Activated CD4-positive, alpha-beta T cell treated with anti-CD3 and anti-CD28 coated beads, Interleukin-2, amount 10 ng/mL, durations not matched to agents 7 days and 5 days (primary cell): ENCODE measurements at regions not wholly inside any gene's neighbourhood (a gene's known extent, or its start where the extent isn't known, plus 50 kb on each side); places are given as distances from the start of the nearest gene placed in this dataset.
"Not testable (repeated sequence)": the region's sequence is repeated elsewhere in the genome, so short reads cannot be mapped to it uniquely, and the experiment has no call there.

Experiments
- CTCF ChIA-PET: fragments of 350-600 bp; sonication (Branson Sonifier 250); formaldehyde crosslinking; loops from one replicate; lab custom pipeline; 2021; ENCODE audit warnings: antibody characterized with exemption; lab: Charles Lee
- POLR2A ChIA-PET: fragments of 350-600 bp; sonication (Branson Sonifier 250); formaldehyde crosslinking; loops from one replicate; lab custom pipeline; 2021; ENCODE audit warnings: antibody characterized with exemption; lab: Charles Lee
- DNase-seq: peaks from one replicate; pipeline ENCODE4 v3.0.0-alpha.2; 2020
- H3K27ac Mint-ChIP-seq: one replicate; pipeline ENCODE4 v1.8.0; 2021; ENCODE audit warnings: mild to moderate bottlenecking, moderate library complexity, mixed read lengths
- H3K27me3 Mint-ChIP-seq: one replicate; pipeline ENCODE4 v1.8.0; 2021; ENCODE audit warnings: mixed read lengths
- H3K36me3 Mint-ChIP-seq: one replicate; pipeline ENCODE4 v1.8.0; 2021; ENCODE audit warnings: low read depth, mixed read lengths
- H3K4me1 Mint-ChIP-seq: one replicate; pipeline ENCODE4 v1.8.0; 2021; ENCODE audit warnings: mixed read lengths
- H3K4me3 Mint-ChIP-seq: one replicate; pipeline ENCODE4 v1.8.0; 2021; ENCODE audit warnings: mild to moderate bottlenecking, moderate library complexity, mixed read lengths
- H3K9me3 Mint-ChIP-seq: one replicate; pipeline ENCODE4 v1.8.0; 2021; ENCODE audit warnings: mixed read lengths

DNA sequence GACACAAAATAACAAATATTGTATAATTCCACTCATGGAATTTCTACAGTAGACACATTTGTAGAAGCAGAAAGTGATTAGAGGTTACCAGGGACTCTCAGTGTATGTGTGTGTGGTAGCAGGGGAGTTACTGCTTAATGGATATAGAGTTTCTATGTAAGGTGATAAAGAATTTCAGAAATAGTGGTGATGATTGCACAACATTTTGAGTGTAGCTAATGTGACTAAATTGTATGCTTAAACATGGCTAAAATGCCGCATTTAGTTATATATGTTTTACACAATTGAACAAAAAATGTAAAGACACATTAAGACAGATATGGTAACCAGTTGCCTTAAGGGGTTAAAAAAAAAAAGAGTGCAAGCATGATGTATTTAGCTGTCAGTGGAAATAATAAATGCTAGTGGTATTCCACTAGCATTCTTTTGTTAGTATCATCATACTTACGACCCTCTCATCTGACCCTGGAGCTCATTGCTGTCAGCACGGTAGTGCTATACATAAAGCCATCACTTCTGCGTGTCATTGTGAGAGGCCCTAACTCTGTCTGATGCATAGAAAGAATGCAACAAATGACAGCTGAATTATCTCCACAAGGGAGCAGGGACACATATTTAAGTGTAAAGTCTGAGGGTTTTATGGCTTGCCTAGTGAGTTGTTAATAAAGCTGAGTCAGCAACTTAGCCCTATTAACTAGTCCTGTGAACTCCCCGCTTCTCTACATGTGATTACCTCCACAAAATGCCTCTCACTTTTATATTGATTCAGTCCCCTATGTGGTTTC lies 134.1 kb upstream of the RXFP2 start:
- H3K36me3 Mint-ChIP-seq: no peaks in the 10 kb centered on the region
- no peak overlapping the region for H3K27ac Mint-ChIP-seq
- CTCF ChIA-PET: interaction anchor here (0.6 kb wide), 1 partner anchor 58 kb away, joined by 3 read pairs; no protein-coding TSS in a partner anchor
- H3K9me3 Mint-ChIP-seq: no peaks in the 10 kb centered on the region
- H3K4me3 Mint-ChIP-seq: no peak overlapping the region
- H3K27me3 Mint-ChIP-seq: no peaks in the 10 kb centered on the region
- DNase-seq: no peak
- H3K4me1 Mint-ChIP-seq: no peaks in the 10 kb centered on the region
- POLR2A ChIA-PET: no interaction called here

DNA sequence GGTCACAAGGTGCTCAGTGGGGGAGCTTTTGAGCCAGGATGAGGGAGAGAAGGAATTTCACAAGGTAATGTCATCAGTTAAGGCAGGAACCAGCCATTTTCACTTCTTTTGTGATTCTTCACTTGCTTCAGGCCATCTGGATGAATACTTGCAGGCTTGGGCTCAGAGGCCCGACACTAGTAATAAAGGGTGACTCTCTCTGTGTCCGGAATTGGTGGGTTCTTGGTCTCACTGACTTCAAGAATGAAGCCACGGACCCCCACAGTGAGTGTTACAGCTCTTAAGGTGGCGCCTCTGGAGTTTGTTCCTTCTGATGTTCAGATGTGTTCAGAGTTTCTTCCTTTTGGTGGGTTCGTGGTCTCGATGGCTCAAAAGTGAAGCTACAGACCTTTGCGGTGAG lies 131.8 kb upstream of the RXFP2 start:
- H3K27ac Mint-ChIP-seq, H3K9me3 Mint-ChIP-seq, H3K27me3 Mint-ChIP-seq, H3K4me3 Mint-ChIP-seq, H3K36me3 Mint-ChIP-seq, POLR2A ChIA-PET, H3K4me1 Mint-ChIP-seq, DNase-seq: not testable (repeated sequence)
- CTCF ChIA-PET: interaction anchor here (0.6 kb wide), 1 partner anchor 20 kb away, joined by 4 read pairs; no protein-coding TSS in a partner anchor

DNA sequence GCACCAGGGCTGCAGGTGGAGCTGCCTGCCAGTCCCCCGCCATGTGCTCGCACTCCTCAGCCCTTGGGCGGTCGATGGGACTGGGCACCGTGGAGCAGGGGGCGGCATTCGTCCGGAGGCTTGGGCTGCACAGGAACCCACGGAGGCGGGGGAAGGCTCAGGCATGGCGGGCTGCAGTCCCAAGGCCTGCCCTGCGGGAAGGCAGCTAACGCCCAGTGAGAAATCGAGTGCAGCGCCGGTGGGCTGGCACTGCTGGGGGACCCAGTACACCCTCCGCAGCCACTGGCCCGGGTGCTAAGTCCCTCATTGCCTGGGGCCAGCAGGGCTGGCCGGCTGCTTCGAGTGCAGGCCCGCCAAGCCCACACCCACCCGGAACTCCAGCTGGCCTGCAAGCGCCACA lies 130.5 kb upstream of the RXFP2 start:
- POLR2A ChIA-PET, H3K4me3 Mint-ChIP-seq, H3K27ac Mint-ChIP-seq, H3K27me3 Mint-ChIP-seq, H3K36me3 Mint-ChIP-seq, DNase-seq, CTCF ChIA-PET, H3K9me3 Mint-ChIP-seq, H3K4me1 Mint-ChIP-seq: not testable (repeated sequence)

GRCh38 chr13:31610270-31610998 lies 128.9 kb upstream of the RXFP2 start:
- DNase-seq: no peak
- Mint-ChIP-seq H3K27ac (no peak overlapping the region), H3K27me3 (no peaks in the 10 kb centered on the region), H3K4me3 (no peak overlapping the region), H3K4me1 (no peaks in the 10 kb centered on the region), H3K9me3 (no peaks in the 10 kb centered on the region), H3K36me3 (no peaks in the 10 kb centered on the region)
- POLR2A ChIA-PET: no interaction called here
- CTCF ChIA-PET: no interaction called here

- ChIA-PET CTCF (no interaction called here), POLR2A (no interaction called here)
- H3K9me3 Mint-ChIP-seq: no peaks in the 10 kb centered on the region
- no peaks in the 10 kb centered on the region for H3K4me1 Mint-ChIP-seq
- H3K36me3 Mint-ChIP-seq: no peaks in the 10 kb centered on the region
- no peak for DNase-seq
- no peak overlapping the region for H3K27ac Mint-ChIP-seq
- H3K4me3 Mint-ChIP-seq: no peak overlapping the region
- no peaks in the 10 kb centered on the region for H3K27me3 Mint-ChIP-seq
Observed at GRCh38 chr13:31611214-31611613, 128.1 kb upstream of the RXFP2 start.

DNA sequence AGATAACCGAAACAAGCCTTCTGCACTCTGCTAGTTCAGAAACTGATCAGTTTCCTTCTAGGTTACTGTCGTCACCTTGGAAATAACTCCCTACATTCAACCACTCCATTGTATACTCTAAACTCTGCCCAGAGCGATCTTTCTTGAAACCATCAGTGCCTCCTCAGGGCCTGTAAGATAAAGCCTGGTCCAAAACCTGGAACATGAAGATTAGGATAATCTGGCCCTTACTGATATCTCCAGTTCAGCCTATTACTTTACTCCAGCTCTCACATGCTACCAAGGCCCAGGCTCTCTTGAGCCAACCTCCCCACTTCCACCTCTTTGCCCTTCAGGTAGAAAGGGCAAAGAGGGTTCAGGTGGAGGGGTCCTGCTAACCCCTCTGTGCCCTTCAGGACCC lies 125.3 kb upstream of the RXFP2 start:
- Mint-ChIP-seq H3K9me3 (no peaks in the 10 kb centered on the region), H3K4me1 (no peaks in the 10 kb centered on the region), H3K27me3 (no peaks in the 10 kb centered on the region), H3K4me3 (no peak overlapping the region), H3K27ac (no peak overlapping the region), H3K36me3 (no peaks in the 10 kb centered on the region)
- ChIA-PET POLR2A (no interaction called here), CTCF (no interaction called here)
- DNase-seq: no peak

DNA sequence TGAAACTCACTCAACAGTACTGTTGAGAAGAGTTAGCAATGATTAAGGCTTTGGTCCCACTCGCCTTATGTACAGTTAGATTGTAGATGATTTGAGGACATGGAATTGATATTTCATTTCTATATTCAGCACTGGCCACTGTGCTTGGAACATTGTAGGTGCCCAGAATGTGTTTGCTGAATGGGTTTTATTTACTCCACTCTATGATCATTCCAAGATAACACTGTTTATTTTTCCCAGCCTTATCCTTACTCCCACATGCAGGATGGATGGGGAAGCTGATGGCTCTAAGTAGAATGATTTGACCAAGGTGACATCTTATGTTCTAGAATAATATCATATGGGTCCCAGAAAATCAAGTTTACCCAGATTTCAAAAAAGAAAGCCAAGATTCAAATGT lies 124.6 kb upstream of the RXFP2 start:
- Mint-ChIP-seq H3K27me3 (no peaks in the 10 kb centered on the region), H3K36me3 (no peaks in the 10 kb centered on the region), H3K27ac (no peak overlapping the region), H3K4me3 (no peak overlapping the region), H3K9me3 (no peaks in the 10 kb centered on the region), H3K4me1 (no peaks in the 10 kb centered on the region)
- POLR2A ChIA-PET: no interaction called here
- DNase-seq: no peak
- CTCF ChIA-PET: no interaction called here

DNA sequence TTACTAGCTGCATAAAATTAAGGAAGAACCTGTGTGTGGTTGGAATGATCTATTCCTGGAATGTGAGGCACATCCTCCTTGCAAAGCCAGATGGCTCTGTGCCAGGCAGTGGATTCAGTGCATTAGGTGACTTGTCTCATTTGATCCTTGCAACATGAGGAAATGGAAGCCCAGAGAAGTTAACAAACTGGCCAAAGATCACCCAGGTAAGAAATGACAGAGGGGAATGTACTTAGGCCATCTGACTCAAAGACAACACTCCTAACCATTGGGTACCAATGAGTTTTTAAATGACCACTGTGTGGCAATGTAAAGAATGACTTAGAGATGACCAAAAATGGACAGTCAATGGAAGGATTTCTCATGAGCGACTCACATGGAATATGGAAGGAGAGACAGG lies 114.2 kb upstream of the RXFP2 start:
- CTCF ChIA-PET: no interaction called here
- no peak for DNase-seq
- Mint-ChIP-seq H3K36me3 (no peaks in the 10 kb centered on the region), H3K27ac (no peak overlapping the region), H3K4me1 (no peaks in the 10 kb centered on the region), H3K4me3 (no peak overlapping the region), H3K27me3 (peaks cover 5% of the 10 kb centered on the region), H3K9me3 (no peaks in the 10 kb centered on the region)
- POLR2A ChIA-PET: no interaction called here

DNA sequence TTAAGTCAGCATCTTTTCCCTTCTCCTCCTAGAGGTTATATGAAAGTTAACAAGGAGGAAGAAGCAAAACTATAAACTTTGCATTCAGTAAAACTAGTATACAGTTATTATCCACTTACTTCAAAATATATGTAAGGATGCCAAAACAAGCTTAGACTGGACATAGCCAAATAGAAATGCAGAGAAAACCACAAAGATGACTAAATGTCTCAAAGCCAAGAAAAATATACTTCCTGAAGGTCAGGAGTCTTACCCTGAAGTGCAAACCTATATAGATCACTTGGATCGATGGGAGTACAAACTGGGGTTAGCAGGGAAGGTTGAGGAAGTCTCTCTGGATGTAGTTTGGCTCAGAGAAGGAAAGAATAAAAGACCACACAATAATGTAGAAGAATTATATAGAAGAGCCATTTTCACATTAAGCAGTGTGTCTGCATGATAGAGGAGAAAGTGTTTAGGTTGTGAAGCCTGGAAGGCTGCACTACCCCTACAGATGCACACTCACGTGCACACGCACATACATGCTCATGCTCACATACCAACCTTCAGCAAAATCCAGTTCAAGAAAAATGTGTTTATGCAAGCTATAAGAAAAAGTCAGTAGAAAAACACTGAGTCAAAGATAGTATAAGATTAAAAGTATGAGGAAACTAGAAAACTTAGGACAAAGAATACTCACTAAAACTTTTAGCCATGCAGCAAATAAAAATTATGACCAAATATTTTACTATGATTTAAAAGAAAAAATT lies 112.1 kb upstream of the RXFP2 start:
- Mint-ChIP-seq H3K27me3 (peaks cover 1% of the 10 kb centered on the region), H3K36me3 (no peaks in the 10 kb centered on the region), H3K4me3 (no peak overlapping the region), H3K9me3 (no peaks in the 10 kb centered on the region), H3K4me1 (no peaks in the 10 kb centered on the region), H3K27ac (no peak overlapping the region)
- CTCF ChIA-PET: no interaction called here
- DNase-seq: no peak
- POLR2A ChIA-PET: no interaction called here

DNA sequence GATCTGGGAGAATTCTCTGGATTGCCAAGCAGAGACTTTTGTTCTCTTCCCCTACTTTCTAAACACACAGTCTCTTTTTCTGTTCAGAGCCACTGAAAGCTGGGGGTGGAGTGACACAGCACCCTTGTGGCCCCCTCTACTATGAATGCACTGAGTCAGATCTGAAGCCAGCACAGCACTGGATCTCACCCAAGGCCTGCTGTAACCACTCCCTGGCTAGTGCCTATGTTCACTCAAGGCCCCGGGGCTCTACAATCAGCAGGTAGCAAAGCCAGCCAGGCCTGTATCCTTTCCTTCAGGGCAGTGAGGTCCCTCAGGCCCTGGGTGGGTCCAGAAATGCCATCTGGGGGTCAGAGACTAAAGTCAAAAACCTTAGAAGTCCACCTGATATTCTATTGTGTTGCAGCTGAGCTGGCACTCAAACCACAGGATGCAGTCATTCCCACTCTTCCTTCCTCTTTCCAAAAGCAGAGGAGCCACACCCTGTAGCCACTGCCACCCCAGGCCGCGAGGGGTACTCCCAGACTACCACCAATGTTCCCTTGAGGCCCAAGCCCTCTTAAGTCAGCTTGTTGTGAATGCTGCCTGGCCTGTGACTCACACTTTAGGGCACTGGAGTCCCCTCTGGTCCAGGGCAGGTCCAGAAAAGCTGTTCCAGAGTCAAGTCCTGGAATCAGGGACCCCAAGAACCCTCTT lies 110.1 kb upstream of the RXFP2 start:
- no peak overlapping the region for H3K27ac Mint-ChIP-seq
- POLR2A ChIA-PET: no interaction called here
- no peak overlapping the region for H3K4me3 Mint-ChIP-seq
- no peaks in the 10 kb centered on the region for H3K27me3 Mint-ChIP-seq
- no peaks in the 10 kb centered on the region for H3K9me3 Mint-ChIP-seq
- CTCF ChIA-PET: no interaction called here
- H3K4me1 Mint-ChIP-seq: no peaks in the 10 kb centered on the region
- H3K36me3 Mint-ChIP-seq: no peaks in the 10 kb centered on the region
- DNase-seq: no peak

- Mint-ChIP-seq H3K9me3 (peaks cover 2% of the 10 kb centered on the region), H3K4me1 (no peaks in the 10 kb centered on the region), H3K27ac (no peak overlapping the region), H3K27me3 (no peaks in the 10 kb centered on the region), H3K36me3 (no peaks in the 10 kb centered on the region), H3K4me3 (no peak overlapping the region)
- DNase-seq: no peak
- CTCF ChIA-PET: interaction anchor here (1.0 kb wide), 1 partner anchor 15 kb away, joined by 3 read pairs; no protein-coding TSS in a partner anchor
- POLR2A ChIA-PET: no interaction called here
Observed at GRCh38 chr13:31631071-31631470, 108.3 kb upstream of the RXFP2 start.

DNA sequence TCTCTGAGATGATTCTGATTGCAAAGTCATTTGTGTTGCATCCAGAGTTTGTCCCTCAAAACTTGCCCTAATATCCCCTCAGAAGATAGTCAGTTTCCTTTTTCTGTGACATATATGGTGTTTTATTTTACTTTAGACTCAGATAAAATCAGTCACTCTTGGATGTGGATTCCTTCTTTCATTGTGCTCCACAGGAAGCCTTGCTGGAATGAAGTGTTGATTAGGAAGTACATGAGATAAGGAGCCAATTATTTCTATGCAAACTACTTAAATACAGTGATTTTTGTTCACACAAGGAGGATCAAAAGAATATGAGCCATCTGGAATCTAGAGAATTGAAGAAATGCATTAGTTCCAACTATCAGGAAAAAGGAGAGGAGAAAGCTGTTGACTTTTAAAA lies 107.6 kb upstream of the RXFP2 start:
- no peak for DNase-seq
- no peak overlapping the region for H3K27ac Mint-ChIP-seq
- H3K27me3 Mint-ChIP-seq: no peaks in the 10 kb centered on the region
- H3K4me3 Mint-ChIP-seq: no peak overlapping the region
- no peaks in the 10 kb centered on the region for H3K36me3 Mint-ChIP-seq
- CTCF ChIA-PET: no interaction called here
- peaks cover 2% of the 10 kb centered on the region for H3K9me3 Mint-ChIP-seq
- POLR2A ChIA-PET: no interaction called here
- H3K4me1 Mint-ChIP-seq: no peaks in the 10 kb centered on the region

DNA sequence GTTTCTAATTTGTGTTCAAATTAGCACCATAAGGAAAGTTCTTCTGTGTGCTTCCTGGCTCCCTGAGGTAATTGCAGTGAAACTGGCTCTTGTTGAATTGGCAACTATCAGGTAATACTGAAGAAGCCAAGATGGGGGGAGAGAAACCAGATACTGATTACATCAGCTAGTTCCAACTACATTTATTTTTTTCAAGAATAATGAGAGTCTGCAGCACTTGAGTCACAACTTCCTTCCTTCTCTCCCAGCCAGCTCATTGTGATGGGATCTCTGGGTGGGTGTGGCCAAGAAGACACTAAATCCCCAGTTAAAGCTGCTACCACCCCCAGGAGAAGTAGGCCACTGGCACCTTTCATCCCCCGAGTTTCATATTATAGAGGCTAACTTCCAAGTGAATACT lies 100.7 kb upstream of the RXFP2 start:
- POLR2A ChIA-PET: no interaction called here
- peaks cover 7% of the 10 kb centered on the region for H3K9me3 Mint-ChIP-seq
- CTCF ChIA-PET: no interaction called here

More for the DNA sequence above, 100.7 kb upstream of the RXFP2 start:
- no peaks in the 10 kb centered on the region for H3K27me3 Mint-ChIP-seq
- H3K4me3 Mint-ChIP-seq: no peak overlapping the region
- DNase-seq: no peak
- H3K27ac Mint-ChIP-seq: no peak overlapping the region
- no peaks in the 10 kb centered on the region for H3K36me3 Mint-ChIP-seq
- no peaks in the 10 kb centered on the region for H3K4me1 Mint-ChIP-seq
